RWPE2 (cell line): ENCODE measurements at regions not wholly inside any gene's neighbourhood (a gene's known extent, or its start where the extent isn't known, plus 50 kb on each side); places are given as distances from the start of the nearest gene placed in this dataset.

Experiments used
- ATAC-seq: fragments of 200-7000 bp; cut with Tn5 transposase; 3 replicates; pipeline ENCODE4 v1.9.1; 2021; ENCODE audit warnings: low read depth
- DNase-seq: peaks from one replicate; pipeline ENCODE4 v3.0.0-alpha.2; 2020; ENCODE audit warnings: low spot score
- H3K27ac ChIP-seq: fragments of 450-650 bp; 2 replicates; pipeline ENCODE4 v1.5.1; 2017; ENCODE audit warnings: mild to moderate bottlenecking; ENCODE audit not compliant: poor library complexity, severe bottlenecking
- H3K27me3 ChIP-seq: fragments of 250-450 bp; sonication (Bioruptor Pico); 2 replicates; pipeline ENCODE4 v1.5.1; 2021; ENCODE audit warnings: mild to moderate bottlenecking, moderate library complexity; ENCODE audit not compliant: insufficient read depth, poor library complexity, severe bottlenecking
- H3K36me3 ChIP-seq: fragments of 250-450 bp; sonication (Bioruptor Pico); 2 replicates; pipeline ENCODE4 v1.5.1; 2020; ENCODE audit warnings: low read depth, mild to moderate bottlenecking, moderate library complexity
- H3K4me1 ChIP-seq: fragments of 250-450 bp; sonication (Bioruptor Pico); 2 replicates; pipeline ENCODE4 v1.5.1; 2021; ENCODE audit warnings: mild to moderate bottlenecking, moderate library complexity; ENCODE audit not compliant: insufficient read depth, poor library complexity, severe bottlenecking
- H3K4me3 ChIP-seq: fragments of 250-450 bp; sonication (Bioruptor Pico); 2 replicates; pipeline ENCODE4 v1.5.1; 2021; ENCODE audit warnings: mild to moderate bottlenecking, moderate library complexity; ENCODE audit not compliant: severe bottlenecking
- H3K9me3 ChIP-seq: fragments of 250-450 bp; sonication (Bioruptor Pico); 2 replicates; pipeline ENCODE4 v1.5.1; 2021; ENCODE audit warnings: mild to moderate bottlenecking, moderate library complexity; ENCODE audit not compliant: severe bottlenecking
- CTCF ChIP-seq: fragments of 450-650 bp; IDR thresholded peaks from one replicate; pipeline ENCODE4 v1.5.1; 2017; ENCODE audit warnings: mild to moderate bottlenecking, moderate library complexity; ENCODE audit not compliant: poor library complexity, severe bottlenecking

- H3K4me1 ChIP-seq: no peaks in the 10 kb centered on the region
- H3K4me3 ChIP-seq: no peak overlapping the region
- ATAC-seq (no peak; the same call in 2 of the 3 replicates), DNase-seq (no peak)
- H3K36me3 ChIP-seq: no peaks in the 10 kb centered on the region
- no peak for TF ChIP-seq CTCF
- H3K9me3 ChIP-seq: no peaks in the 10 kb centered on the region
- no peak overlapping the region for H3K27ac ChIP-seq
- H3K27me3 ChIP-seq: no peaks in the 10 kb centered on the region
Observed at GRCh38 chr3:89946884-89947283, 839.5 kb downstream of the EPHA3 start.

GRCh38 chr3:89947337-89947954, 840.0 kb downstream of the EPHA3 start:
- no peak for ATAC-seq
- Histone ChIP-seq H3K36me3 (no peaks in the 10 kb centered on the region), H3K27me3 (no peaks in the 10 kb centered on the region), H3K4me1 (no peaks in the 10 kb centered on the region), H3K9me3 (no peaks in the 10 kb centered on the region), H3K27ac (no peak overlapping the region), H3K4me3 (no peak overlapping the region)
- DNase-seq: no peak
- no peak for TF ChIP-seq CTCF

GRCh38 chr3:89948008-89948407, 840.6 kb downstream of the EPHA3 start:
- Histone ChIP-seq H3K4me1 (no peaks in the 10 kb centered on the region), H3K36me3 (no peaks in the 10 kb centered on the region), H3K27me3 (no peaks in the 10 kb centered on the region), H3K9me3 (no peaks in the 10 kb centered on the region), H3K4me3 (no peak overlapping the region), H3K27ac (no peak overlapping the region)
- ATAC-seq (no peak), DNase-seq (no peak)
- no peak for TF ChIP-seq CTCF

GRCh38 chr3:89950772-89951171, 843.4 kb downstream of the EPHA3 start:
- no peak for TF ChIP-seq CTCF
- Histone ChIP-seq H3K4me3 (no peak overlapping the region), H3K27ac (no peak overlapping the region), H3K36me3 (no peaks in the 10 kb centered on the region), H3K27me3 (no peaks in the 10 kb centered on the region), H3K4me1 (no peaks in the 10 kb centered on the region), H3K9me3 (no peaks in the 10 kb centered on the region)
- ATAC-seq: no peak
- DNase-seq: no peak

- Histone ChIP-seq H3K27ac (no peak overlapping the region), H3K27me3 (no peaks in the 10 kb centered on the region), H3K36me3 (no peaks in the 10 kb centered on the region), H3K9me3 (no peaks in the 10 kb centered on the region), H3K4me3 (no peak overlapping the region), H3K4me1 (no peaks in the 10 kb centered on the region)
- DNase-seq (no peak), ATAC-seq (no peak)
- TF ChIP-seq CTCF: no peak
Observed at GRCh38 chr3:89954137-89954536, 846.7 kb downstream of the EPHA3 start.
